IMR-90 (cell line): ENCODE measurements at regions not wholly inside any gene's neighbourhood (a gene's known extent, or its start where the extent isn't known, plus 50 kb on each side); places are given as distances from the start of the nearest gene placed in this dataset.

Experiments
- ATAC-seq: fragments of 200-7000 bp; cut with Tn5 transposase; 2 replicates; pipeline ENCODE4 v1.9.1; 2020; ENCODE audit warnings: low read depth, mild to moderate bottlenecking, moderate library complexity
- BruUV-seq: library from RNA; stranded (reverse); fragments of 400-500 nt; replicated peaks from 2 replicates; lab custom pipeline; 2021; lab: Mats Ljungman, UMichigan
- CTCF ChIA-PET: fragments of 300-600 bp; formaldehyde crosslinking; extraction: SDS; loops from one replicate; lab custom pipeline; 2021; ENCODE audit warnings: antibody characterized with exemption; lab: Yijun Ruan, JAX
- POLR2A ChIA-PET: fragments of 300-600 bp; sonication (Branson Sonifier 250); formaldehyde crosslinking; loops from one replicate; lab custom pipeline; 2022; ENCODE audit warnings: antibody characterized with exemption; ENCODE audit not compliant: unreplicated experiment; lab: Charles Lee
- DNase-seq: peaks from one replicate; pipeline ENCODE4 v3.0.0; 2013
- H2AFZ ChIP-seq: replicated peaks from 2 replicates; pipeline ENCODE3; 2013; ENCODE audit warnings: low read length, mild to moderate bottlenecking; ENCODE audit not compliant: poor library complexity
- H2AK5ac ChIP-seq: 2 replicates; pipeline ENCODE4 v1.6.1; 2013; ENCODE audit warnings: low read depth, low read length, inconsistent platforms
- H2AK9ac ChIP-seq: replicated peaks from 2 replicates; pipeline ENCODE3; 2013; ENCODE audit warnings: mild to moderate bottlenecking, low read depth, low read length, moderate library complexity; ENCODE audit not compliant: poor library complexity
- H2BK120ac ChIP-seq: 2 replicates; pipeline ENCODE4 v1.6.1; 2013; ENCODE audit warnings: low read depth, low read length, inconsistent platforms
- H2BK15ac ChIP-seq: 3 replicates; pipeline ENCODE4 v1.6.1; 2013; ENCODE audit warnings: low read depth, low read length, inconsistent platforms
- H2BK20ac ChIP-seq: 2 replicates; pipeline ENCODE4 v1.6.1; 2013; ENCODE audit warnings: low read depth, mild to moderate bottlenecking, inconsistent platforms, low read length, moderate library complexity
- H2BK5ac ChIP-seq: 2 replicates; pipeline ENCODE4 v1.6.1; 2013; ENCODE audit warnings: mild to moderate bottlenecking, low read depth, low read length, inconsistent platforms; ENCODE audit not compliant: poor library complexity, severe bottlenecking
- H3K14ac ChIP-seq: replicated peaks from 2 replicates; pipeline ENCODE4 v1.6.1; 2013; ENCODE audit warnings: low read depth, low read length, inconsistent platforms
- H3K18ac ChIP-seq: 2 replicates; pipeline ENCODE4 v1.6.1; 2013; ENCODE audit warnings: low read depth, low read length, control low read depth
- H3K23ac ChIP-seq: 2 replicates; pipeline ENCODE4 v1.6.1; 2013; ENCODE audit warnings: low read depth, low read length, inconsistent platforms
- H3K27ac ChIP-seq: 2 replicates; pipeline ENCODE4 v1.5.1; 2013; ENCODE audit warnings: mild to moderate bottlenecking, control low read depth, low read length; ENCODE audit not compliant: insufficient read depth
- H3K27me3 ChIP-seq: 2 replicates; pipeline ENCODE4 v1.6.1; 2013; ENCODE audit warnings: low read length; ENCODE audit not compliant: control insufficient read depth, insufficient read depth
- H3K36me3 ChIP-seq: 2 replicates; pipeline ENCODE4 v1.6.1; 2013; ENCODE audit warnings: low read length, mixed read lengths; ENCODE audit not compliant: control insufficient read depth, insufficient read depth
- H3K4ac ChIP-seq: 2 replicates; pipeline ENCODE4 v1.6.1; 2013; ENCODE audit warnings: low read depth, low read length, inconsistent platforms
- H3K4me1 ChIP-seq: 2 replicates; pipeline ENCODE4 v1.6.1; 2013; ENCODE audit warnings: low read length, mixed read lengths; ENCODE audit not compliant: control insufficient read depth, insufficient read depth
- H3K4me2 ChIP-seq: 2 replicates; pipeline ENCODE4 v1.6.1; 2013; ENCODE audit warnings: low read depth, mild to moderate bottlenecking, control low read depth, low read length, moderate library complexity
- H3K4me3 ChIP-seq: 2 replicates; pipeline ENCODE4 v1.5.1; 2013; ENCODE audit warnings: low read depth, mild to moderate bottlenecking, control low read depth, low read length, moderate library complexity; ENCODE audit not compliant: insufficient read depth
- H3K56ac ChIP-seq: 2 replicates; pipeline ENCODE4 v1.6.1; 2013; ENCODE audit warnings: low read length, inconsistent platforms; ENCODE audit not compliant: insufficient read depth; ENCODE audit errors: extremely low read depth
- H3K79me1 ChIP-seq, 2 experiments: 2 replicates each; pipeline ENCODE4 v1.6.1; 2013; ENCODE audit warnings: low read length in 2 of 2, inconsistent platforms in 1 of 2, low read depth in 1 of 2
- H3K9ac ChIP-seq: 2 replicates; pipeline ENCODE4 v1.6.1; 2013; ENCODE audit warnings: low read depth, low read length, control low read depth
- H3K9me1 ChIP-seq: 2 replicates; pipeline ENCODE4 v1.6.1; 2013; ENCODE audit warnings: low read length, inconsistent platforms; ENCODE audit not compliant: insufficient read depth
- H3K9me3 ChIP-seq: 2 replicates; pipeline ENCODE4 v1.6.1; 2013; ENCODE audit warnings: low read length; ENCODE audit not compliant: control insufficient read depth, insufficient read depth
- H4K20me1 ChIP-seq: 2 replicates; pipeline ENCODE4 v1.6.1; 2013; ENCODE audit warnings: low read length, inconsistent platforms; ENCODE audit not compliant: insufficient read depth
- H4K5ac ChIP-seq: 2 replicates; pipeline ENCODE4 v1.6.1; 2013; ENCODE audit warnings: mild to moderate bottlenecking, low read depth, low read length, control low read depth
- H4K8ac ChIP-seq, 2 experiments: 2 replicates each; pipeline ENCODE4 v1.6.1; 2013; ENCODE audit warnings: low read depth in 2 of 2, low read length in 2 of 2, control low read depth in 1 of 2, inconsistent platforms in 1 of 2
- H4K91ac ChIP-seq: 2 replicates; pipeline ENCODE4 v1.6.1; 2013; ENCODE audit warnings: low read depth, low read length, inconsistent platforms; ENCODE audit not compliant: insufficient read depth
- BHLHE40 ChIP-seq: fragments of 150-350 bp; IDR thresholded peaks from 2 replicates; pipeline ENCODE4 v1.6.1; 2016; ENCODE audit warnings: mild to moderate bottlenecking, low read depth, low read length
- CEBPB ChIP-seq: IDR thresholded peaks from 2 replicates; pipeline ENCODE4 v1.6.1; 2012; ENCODE audit warnings: low read depth, low read length, improper control_type of control experiment
- CHD1 ChIP-seq: IDR thresholded peaks from 2 replicates; pipeline ENCODE4 v1.6.1; 2012; ENCODE audit warnings: low read depth, low read length, improper control_type of control experiment
- CTCF ChIP-seq: conservative IDR thresholded peaks from 2 replicates; pipeline ENCODE4 v1.5.1; 2012; ENCODE audit warnings: mild to moderate bottlenecking, low read depth, low read length, improper control_type of control experiment
- ELK1 ChIP-seq: fragments of 150-350 bp; IDR thresholded peaks from 2 replicates; pipeline ENCODE4 v1.6.1; 2016; ENCODE audit warnings: low read depth, mild to moderate bottlenecking, low read length, moderate library complexity, borderline replicate concordance
- FOS ChIP-seq: fragments of 150-350 bp; IDR thresholded peaks from 2 replicates; pipeline ENCODE4 v1.6.1; 2016; ENCODE audit warnings: low read depth, low read length
- MAZ ChIP-seq: IDR thresholded peaks from 2 replicates; pipeline ENCODE4 v1.6.1; 2012; ENCODE audit warnings: low read depth, mild to moderate bottlenecking, low read length, improper control_type of control experiment, moderate library complexity, borderline replicate concordance
- MXI1 ChIP-seq: IDR thresholded peaks from 2 replicates; pipeline ENCODE4 v1.6.1; 2012; ENCODE audit warnings: low read depth, mild to moderate bottlenecking, low read length, moderate library complexity, borderline replicate concordance
- NFE2L2 ChIP-seq: fragments of 150-350 bp; IDR thresholded peaks from 2 replicates; pipeline ENCODE4 v1.6.1; 2016; ENCODE audit warnings: low read depth, mild to moderate bottlenecking, low read length
- POLR2A ChIP-seq: IDR thresholded peaks from 2 replicates; pipeline ENCODE4 v1.6.1; 2012; ENCODE audit warnings: mild to moderate bottlenecking, low read depth, low read length
- RFX5 ChIP-seq: IDR thresholded peaks from 2 replicates; pipeline ENCODE4 v1.8.0; 2012; ENCODE audit warnings: low read depth, mild to moderate bottlenecking, low read length, moderate library complexity
- SMC3 ChIP-seq: fragments of 150-350 bp; IDR thresholded peaks from 2 replicates; pipeline ENCODE4 v1.6.1; 2016; ENCODE audit warnings: low read depth, mild to moderate bottlenecking, antibody characterized with exemption, low read length, moderate library complexity
- USF2 ChIP-seq: fragments of 150-350 bp; IDR thresholded peaks from 2 replicates; pipeline ENCODE4 v1.6.1; 2017; ENCODE audit warnings: mild to moderate bottlenecking, antibody characterized with exemption, low read length, low read depth
- WGBS, 2 experiments: methylation state at CpG; one replicate each; pipeline versions ENCODE4 v1.1.5 to v1.1.7; 2013; ENCODE audit warnings: missing lambda C conversion rate in 2 of 2; ENCODE audit not compliant: insufficient read length in 1 of 2; ENCODE audit errors: extremely low coverage in 2 of 2; 5-methylcytosine and 5-hydroxymethylcytosine counted together
- dilution Hi-C: fragments of 300-500 bp; cut with HindIII; formaldehyde crosslinking; loops from one replicate; pipeline ENCODE4 v1.14.3; 2018; ENCODE audit warnings: low sequenced_read_pairs; ENCODE audit not compliant: unreplicated experiment
- in situ Hi-C: fragments of 300-500 bp; cut with MboI; formaldehyde crosslinking; loops from 3 replicates; pipeline ENCODE4 v1.14.3; 2019; ENCODE audit warnings: low sequenced_read_pairs, inconsistent platforms, mixed read lengths
- intact Hi-C: fragments of 100-400 bp; cut with micrococcal nuclease; formaldehyde crosslinking; loops from 2 replicates; pipeline ENCODE4 v1.10.0; 2022

GRCh38 chr15:31151301-31152233 lies 50.0 kb upstream of the TRPM1 start (continued):
- TF ChIP-seq CTCF = no peak

- ChIA-PET POLR2A (no interaction called here), CTCF (interaction anchor here (0.5 kb wide), 1 partner anchor 107 kb away, joined by 5 read pairs; no protein-coding TSS in a partner anchor)
- no peak overlapping the region for H2BK15ac ChIP-seq
- H2BK120ac ChIP-seq = no peak overlapping the region
- H4K8ac ChIP-seq = no peak overlapping the region
- H3K9me1 ChIP-seq = no peaks in the 10 kb centered on the region
- BruUV-seq = no TSS peak
- H3K4me1 ChIP-seq = no peaks in the 10 kb centered on the region
- intact Hi-C loops (no loop called here), in situ Hi-C loops (no loop called here), dilution Hi-C loops (no loop called here)
- H2AK5ac ChIP-seq = no peak overlapping the region
- H2AFZ ChIP-seq = no peak overlapping the region
- no peak overlapping the region for H3K14ac ChIP-seq
- H3K4me2 ChIP-seq = no peak overlapping the region
- no peak overlapping the region for H3K56ac ChIP-seq
- DNase-seq (no peak), ATAC-seq (no peak)
- no peak overlapping the region for H2BK20ac ChIP-seq
- H3K79me1 ChIP-seq = no peaks in the 10 kb centered on the region
- no peak overlapping the region for H4K5ac ChIP-seq
- no peak overlapping the region for H2BK5ac ChIP-seq
- H4K20me1 ChIP-seq = no peaks in the 10 kb centered on the region
- H3K4ac ChIP-seq = no peak overlapping the region
- WGBS, 2 experiments = 69% methylated on average over 6 of the region's 7 CpGs; no CpG with 5 or more reads in 1 of the 2 experiments
- H3K4me3 ChIP-seq = no peak overlapping the region
- H3K18ac ChIP-seq = no peak overlapping the region
- no peak overlapping the region for H3K23ac ChIP-seq
- H3K27me3 ChIP-seq = peaks cover 40% of the 10 kb centered on the region
- H2AK9ac ChIP-seq = no peak overlapping the region
- H3K9me3 ChIP-seq = no peaks in the 10 kb centered on the region
- H3K27ac ChIP-seq = no peak overlapping the region
- no peaks in the 10 kb centered on the region for H3K36me3 ChIP-seq
- H3K9ac ChIP-seq = no peak overlapping the region
- H4K91ac ChIP-seq = no peak overlapping the region
- no peak for TF ChIP-seq FOS
- no peak for TF ChIP-seq ELK1
- no peak for TF ChIP-seq SMC3
- no peak for TF ChIP-seq RFX5
- TF ChIP-seq MXI1 = no peak
- no peak for TF ChIP-seq NFE2L2
- no peak for TF ChIP-seq MAZ
- TF ChIP-seq POLR2A = no peak
- TF ChIP-seq CEBPB = no peak
- TF ChIP-seq BHLHE40 = no peak
- no peak for TF ChIP-seq USF2
- no peak for TF ChIP-seq CHD1
Observed at GRCh38 chr15:31153531-31153930, 52.0 kb upstream of the TRPM1 start.
